HUES6 (cell line): ENCODE measurements at regions not wholly inside any gene's neighbourhood (a gene's known extent, or its start where the extent isn't known, plus 50 kb on each side); places are given as distances from the start of the nearest gene placed in this dataset.
"Not testable (repeated sequence)": the region's sequence is repeated elsewhere in the genome, so short reads cannot be mapped to it uniquely, and the experiment has no call there.

ENCODE experiments used
- H3K27ac ChIP-seq: 2 replicates; pipeline ENCODE4 v1.7.0; 2013; ENCODE audit warnings: low read depth, mild to moderate bottlenecking, low read length, inconsistent platforms
- H3K27me3 ChIP-seq: 2 replicates; pipeline ENCODE4 v1.6.1; 2013; ENCODE audit warnings: low read length; ENCODE audit not compliant: control insufficient read depth, insufficient read depth
- H3K36me3 ChIP-seq: 2 replicates; pipeline ENCODE4 v1.6.1; 2013; ENCODE audit warnings: low read length; ENCODE audit not compliant: control insufficient read depth, insufficient read depth
- H3K4me1 ChIP-seq: 2 replicates; pipeline ENCODE4 v1.6.1; 2013; ENCODE audit warnings: low read length; ENCODE audit not compliant: control insufficient read depth, insufficient read depth
- H3K4me3 ChIP-seq: 2 replicates; pipeline ENCODE4 v1.5.1; 2013; ENCODE audit warnings: low read depth, low read length
- H3K9ac ChIP-seq: one replicate; pipeline ENCODE4 v1.6.1; 2013; ENCODE audit warnings: mild to moderate bottlenecking, low read length
- H3K9me3 ChIP-seq: 2 replicates; pipeline ENCODE4 v1.6.1; 2013; ENCODE audit warnings: low read depth, low read length; ENCODE audit not compliant: control insufficient read depth, insufficient read depth

DNA sequence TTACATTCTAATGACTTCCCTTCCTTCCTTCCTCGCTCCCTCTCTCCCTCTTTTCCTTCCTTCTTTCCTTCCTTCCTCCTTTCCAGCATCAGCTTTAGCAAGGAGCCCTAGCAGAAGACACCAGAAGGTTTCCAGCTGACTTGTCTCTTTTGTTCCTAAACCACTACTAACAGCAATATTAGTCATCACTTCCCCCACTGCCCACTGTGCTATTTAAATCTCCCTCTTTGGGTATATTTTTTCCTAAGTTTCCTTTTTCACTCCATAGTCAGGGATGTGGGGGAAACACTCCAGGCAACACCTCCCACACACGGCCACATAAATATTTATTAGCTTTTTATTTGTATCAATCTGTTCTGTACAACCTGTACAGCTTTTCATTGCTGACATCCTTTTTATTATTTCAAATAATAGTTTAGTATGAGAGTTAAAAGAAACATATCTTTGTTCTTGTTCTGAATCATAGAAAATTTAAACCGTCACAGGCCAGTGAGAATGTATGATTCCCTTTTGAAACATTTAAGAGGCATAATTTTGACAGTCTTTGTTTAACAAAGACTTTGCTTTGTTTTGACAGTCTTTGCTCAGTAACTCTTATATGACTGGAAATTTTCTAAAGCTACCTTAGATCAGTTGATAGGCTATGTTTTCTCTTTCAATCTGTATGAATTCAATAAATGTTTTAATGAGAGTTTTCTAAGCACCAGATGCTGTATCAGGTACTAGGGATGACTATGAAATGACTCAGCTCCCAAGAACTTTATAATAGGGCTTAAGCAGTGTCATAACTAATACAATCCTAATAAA lies 167.9 kb downstream of the POTEB3 start:
- H3K36me3 ChIP-seq, H3K9ac ChIP-seq, H3K27ac ChIP-seq, H3K4me3 ChIP-seq, H3K27me3 ChIP-seq, H3K4me1 ChIP-seq: not testable (repeated sequence)
- H3K9me3 ChIP-seq, result peaks cover 25% of the 10 kb centered on the region; the same call in 1 of the 2 replicates

DNA sequence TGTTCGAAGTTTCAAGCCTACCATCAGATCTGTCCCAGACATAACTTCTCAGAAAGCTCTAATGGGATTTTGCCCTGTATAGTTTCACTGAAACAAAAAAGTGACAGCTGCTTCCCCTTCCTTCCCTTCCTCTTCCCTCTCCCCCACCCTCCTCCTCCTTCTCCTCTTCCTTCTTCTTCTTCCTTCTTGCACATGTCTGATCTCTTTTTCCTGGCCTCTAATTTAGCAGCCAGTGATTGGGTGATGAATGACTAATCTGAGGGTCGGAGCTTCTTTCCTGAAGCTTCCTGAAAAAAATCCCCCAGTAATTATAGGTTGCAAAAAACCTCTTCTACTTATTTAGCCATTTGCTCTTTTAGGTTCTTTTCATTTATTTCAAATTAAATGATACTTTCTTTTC lies 168.7 kb downstream of the POTEB3 start:
- peaks cover 25% of the 10 kb centered on the region; the same call in 1 of the 2 replicates for H3K9me3 ChIP-seq
- H3K9ac ChIP-seq, result no peak overlapping the region
- H3K27ac ChIP-seq, result no peak overlapping the region
- no peaks in the 10 kb centered on the region for H3K27me3 ChIP-seq
- no peak overlapping the region for H3K4me3 ChIP-seq
- no peaks in the 10 kb centered on the region for H3K36me3 ChIP-seq
- no peaks in the 10 kb centered on the region for H3K4me1 ChIP-seq

DNA sequence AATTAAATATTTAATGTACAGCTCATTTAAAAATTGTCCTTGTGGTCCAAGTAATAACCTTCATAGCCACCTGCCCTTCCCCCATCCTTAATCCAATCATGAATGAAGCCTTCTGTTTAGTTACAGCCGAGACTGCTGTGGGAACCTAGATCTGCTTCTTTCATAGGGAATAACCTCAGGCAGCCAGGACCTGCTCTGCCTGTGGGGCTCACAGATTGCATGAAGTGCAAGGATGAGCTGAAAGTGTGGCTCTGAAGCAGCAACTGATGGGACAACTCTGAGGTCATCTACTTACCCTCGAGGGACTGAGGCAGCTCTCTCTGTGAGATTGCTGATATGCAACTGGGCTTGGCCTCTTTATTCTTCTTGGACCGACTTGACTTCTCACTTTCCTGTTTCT lies 169.8 kb downstream of the POTEB3 start:
- no peaks in the 10 kb centered on the region for H3K4me1 ChIP-seq
- H3K4me3 ChIP-seq, result no peak overlapping the region
- no peak overlapping the region for H3K9ac ChIP-seq
- H3K9me3 ChIP-seq, result peaks cover 28% of the 10 kb centered on the region; the same call in 1 of the 2 replicates
- no peaks in the 10 kb centered on the region for H3K27me3 ChIP-seq
- H3K27ac ChIP-seq, result no peak overlapping the region
- no peaks in the 10 kb centered on the region for H3K36me3 ChIP-seq

DNA sequence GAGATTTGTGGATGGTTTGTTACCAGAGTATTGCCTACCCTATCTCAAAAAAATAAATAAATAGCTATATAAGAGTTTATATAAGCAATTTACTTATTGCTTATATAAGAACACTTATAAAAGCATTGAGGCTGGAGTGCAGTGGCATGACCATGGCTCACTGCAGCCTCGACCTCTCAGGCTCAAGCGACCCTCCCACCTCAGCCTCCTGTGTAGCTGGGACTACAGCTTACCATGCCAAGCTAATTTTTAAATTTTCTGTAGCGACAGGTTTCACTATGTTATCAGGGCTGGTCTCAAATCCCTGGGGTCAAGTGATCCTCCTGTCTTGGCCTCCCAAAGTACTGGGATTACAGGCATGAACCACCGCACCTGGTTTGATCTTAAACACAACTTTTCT lies 170.6 kb downstream of the POTEB3 start:
- not testable (repeated sequence) for H3K9ac ChIP-seq, H3K4me1 ChIP-seq, H3K36me3 ChIP-seq, H3K27ac ChIP-seq, H3K4me3 ChIP-seq, H3K27me3 ChIP-seq
- peaks cover 30% of the 10 kb centered on the region; the same call in 1 of the 2 replicates for H3K9me3 ChIP-seq

DNA sequence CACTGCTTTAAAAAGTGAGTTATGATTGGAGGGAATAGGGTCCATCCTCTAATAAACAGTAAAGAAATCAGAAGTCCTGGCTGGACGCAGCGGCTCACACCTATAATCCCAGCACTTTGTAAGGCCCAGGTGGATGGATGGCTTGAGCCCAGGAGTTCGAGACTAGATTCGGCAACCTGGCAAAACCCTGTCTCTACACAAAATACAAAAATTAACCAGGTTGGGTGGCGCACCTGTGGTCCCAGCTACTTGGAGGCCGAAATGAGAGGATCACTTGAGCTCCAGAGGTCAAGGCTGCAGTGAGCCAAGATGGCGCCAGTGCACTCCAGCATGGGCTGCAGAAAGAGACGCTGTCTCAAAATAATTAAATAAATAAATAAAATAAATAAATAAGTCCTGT lies 171.2 kb downstream of the POTEB3 start:
- H3K36me3 ChIP-seq, result no peaks in the 10 kb centered on the region
- H3K27ac ChIP-seq, result no peak overlapping the region

DNA sequence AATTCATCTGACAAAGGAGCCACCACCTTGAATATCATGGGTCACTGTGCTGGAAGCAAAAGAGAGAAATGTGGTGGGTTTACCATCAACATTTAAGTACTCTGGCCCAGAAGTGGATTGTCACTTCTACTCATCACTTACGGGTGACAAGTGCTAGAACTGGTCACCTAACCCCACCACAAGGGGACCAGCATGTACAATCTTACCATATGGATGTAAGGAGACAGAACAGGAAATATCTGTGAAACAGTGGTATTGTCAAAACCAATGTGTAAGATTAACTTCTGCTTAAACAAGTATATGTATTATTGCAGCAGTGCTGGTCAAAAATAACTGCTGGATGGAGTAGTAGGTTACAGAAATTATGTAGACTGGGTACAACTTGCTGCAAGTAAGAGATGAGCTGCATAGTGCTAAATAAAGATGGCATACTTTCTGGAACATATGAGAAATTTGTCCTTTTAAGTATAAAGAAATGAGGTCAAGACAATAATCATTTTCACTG lies 171.8 kb downstream of the POTEB3 start:
- H3K4me1 ChIP-seq, result no peaks in the 10 kb centered on the region
- no peaks in the 10 kb centered on the region for H3K27me3 ChIP-seq
- H3K9ac ChIP-seq, result no peak overlapping the region
- peaks cover 30% of the 10 kb centered on the region; the same call in 1 of the 2 replicates for H3K9me3 ChIP-seq
- no peak overlapping the region for H3K27ac ChIP-seq
- H3K4me3 ChIP-seq, result no peak overlapping the region
- no peaks in the 10 kb centered on the region for H3K36me3 ChIP-seq

More for the DNA sequence above, 171.2 kb downstream of the POTEB3 start:
- no peaks in the 10 kb centered on the region for H3K27me3 ChIP-seq
- no peaks in the 10 kb centered on the region for H3K4me1 ChIP-seq
- H3K9ac ChIP-seq, result no peak overlapping the region
- H3K9me3 ChIP-seq, result peaks cover 30% of the 10 kb centered on the region; the same call in 1 of the 2 replicates
- H3K4me3 ChIP-seq, result no peak overlapping the region

DNA sequence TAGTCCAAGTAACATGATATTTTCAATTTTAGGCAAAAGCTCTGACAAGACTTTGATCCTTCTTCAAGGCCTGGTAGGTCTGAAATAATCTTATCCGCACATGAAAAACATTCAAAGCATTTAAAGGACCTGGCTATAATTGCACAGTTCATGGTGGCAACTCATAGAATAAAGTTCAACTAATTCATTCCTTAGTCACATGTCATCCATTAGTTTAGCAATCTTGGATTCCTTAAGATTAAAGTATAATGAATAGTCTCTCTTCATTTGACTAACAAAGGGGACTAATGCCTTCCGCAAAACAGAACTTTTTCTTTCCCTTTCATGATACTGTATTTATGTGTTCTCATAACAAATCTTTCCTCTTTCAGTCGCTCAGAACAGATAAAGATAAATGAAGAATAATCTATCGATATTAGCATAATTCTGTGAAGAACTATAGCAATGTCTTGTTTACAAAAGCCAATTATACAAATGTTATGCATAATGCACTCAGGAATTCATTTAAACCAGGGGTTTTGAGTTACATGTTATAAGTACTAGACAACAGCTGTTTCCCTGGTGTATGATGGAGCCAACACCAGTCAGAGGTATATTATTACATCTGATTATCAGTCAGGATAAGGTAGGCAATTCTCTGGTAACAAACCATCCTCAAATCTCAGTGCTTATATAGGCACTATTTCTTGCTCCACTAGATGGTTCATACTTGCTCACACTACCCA lies 172.5 kb downstream of the POTEB3 start:
- H3K27ac ChIP-seq, result no peak overlapping the region
- no peaks in the 10 kb centered on the region for H3K27me3 ChIP-seq
- peaks cover 32% of the 10 kb centered on the region; the same call in 1 of the 2 replicates for H3K9me3 ChIP-seq
- no peaks in the 10 kb centered on the region for H3K4me1 ChIP-seq
- no peaks in the 10 kb centered on the region for H3K36me3 ChIP-seq
- H3K9ac ChIP-seq, result no peak overlapping the region
- H3K4me3 ChIP-seq, result no peak overlapping the region

DNA sequence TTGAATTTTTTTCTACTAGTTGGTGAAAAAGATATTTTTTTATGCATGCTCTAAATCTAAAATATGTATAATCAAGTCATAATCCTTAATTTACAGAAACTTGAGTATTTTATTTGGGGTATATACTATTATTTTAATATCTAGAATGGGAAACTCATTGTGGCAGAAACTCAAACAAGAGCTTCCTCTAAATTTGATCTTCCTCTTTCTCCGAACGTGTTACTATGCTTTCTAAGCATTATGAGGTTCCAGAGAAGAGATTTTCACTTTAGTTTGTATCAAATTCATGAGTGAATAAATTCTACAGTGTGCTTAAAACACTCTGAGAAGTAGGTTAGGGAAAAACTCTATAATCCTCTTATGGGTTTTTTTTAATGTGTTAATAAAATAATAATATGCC lies 173.1 kb downstream of the POTEB3 start:
- H3K9ac ChIP-seq, result no peak overlapping the region
- peaks cover 38% of the 10 kb centered on the region; the same call in 1 of the 2 replicates for H3K9me3 ChIP-seq
- no peaks in the 10 kb centered on the region for H3K27me3 ChIP-seq
- H3K4me3 ChIP-seq, result no peak overlapping the region
- no peak overlapping the region for H3K27ac ChIP-seq
- H3K36me3 ChIP-seq, result no peaks in the 10 kb centered on the region
- H3K4me1 ChIP-seq, result no peaks in the 10 kb centered on the region

DNA sequence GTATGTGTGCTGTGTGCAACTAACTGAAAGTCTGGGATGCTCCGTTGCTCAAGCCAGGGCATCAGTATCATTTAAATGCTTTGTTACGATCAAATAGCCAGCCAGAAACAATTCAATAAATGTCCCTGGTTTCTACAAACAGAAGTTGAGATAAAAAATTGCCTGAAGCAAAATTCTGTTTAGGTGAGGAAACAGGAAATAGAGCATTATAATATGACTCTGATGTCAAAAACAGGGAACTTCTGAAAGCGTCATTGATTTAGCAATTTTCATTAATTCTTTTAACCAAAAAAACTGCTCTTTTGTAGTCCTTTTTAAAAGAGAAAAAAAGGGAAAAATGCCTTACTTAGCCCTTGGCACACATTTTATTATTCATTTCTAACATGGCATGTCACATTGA lies 174.7 kb downstream of the POTEB3 start:
- not testable (repeated sequence) for H3K27me3 ChIP-seq, H3K36me3 ChIP-seq, H3K4me3 ChIP-seq, H3K9ac ChIP-seq, H3K4me1 ChIP-seq, H3K27ac ChIP-seq
- H3K9me3 ChIP-seq, result peaks cover 53% of the 10 kb centered on the region; the same call in 1 of the 2 replicates

DNA sequence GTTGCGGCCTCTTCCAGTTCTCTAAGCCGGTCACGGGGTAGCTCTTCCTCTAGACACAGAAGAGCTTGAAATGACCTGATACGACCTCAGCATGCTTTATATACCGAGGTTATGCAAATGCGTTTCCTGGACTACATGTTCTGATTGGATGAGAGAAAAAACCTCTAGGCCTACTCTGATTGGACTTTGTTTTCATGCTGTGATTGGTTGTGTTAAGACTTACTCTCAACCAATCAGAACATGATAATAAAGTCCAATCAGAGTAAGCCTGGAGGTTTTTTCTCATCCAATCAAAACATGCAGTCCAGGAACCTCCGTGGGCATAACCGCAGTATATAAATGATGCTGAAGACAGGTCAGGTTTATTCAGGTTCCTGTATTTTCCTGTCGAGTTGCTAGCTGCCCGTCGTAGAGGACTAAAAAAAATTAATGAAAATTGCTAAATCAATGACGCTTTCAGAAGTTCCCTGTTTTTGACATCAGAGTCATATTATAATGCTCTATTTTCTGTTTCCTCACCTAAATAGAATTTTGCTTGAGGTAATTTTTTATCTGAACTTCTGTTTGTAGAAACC lies 177.4 kb downstream of the POTEB3 start:
- H3K36me3 ChIP-seq, result no peaks in the 10 kb centered on the region

More for the DNA sequence above, 177.4 kb downstream of the POTEB3 start:
- H3K4me3 ChIP-seq, result no peak overlapping the region
- H3K27ac ChIP-seq, result no peak overlapping the region
- H3K9me3 ChIP-seq, result peaks cover 46% of the 10 kb centered on the region; the same call in 1 of the 2 replicates
- H3K9ac ChIP-seq, result no peak overlapping the region
- H3K4me1 ChIP-seq, result no peaks in the 10 kb centered on the region
- no peaks in the 10 kb centered on the region for H3K27me3 ChIP-seq
